ENCODE measurements at regions not wholly inside any gene's neighbourhood (a gene's known extent, or its start where the extent isn't known, plus 50 kb on each side); places are given as distances from the start of the nearest gene placed in this dataset.

DNA sequence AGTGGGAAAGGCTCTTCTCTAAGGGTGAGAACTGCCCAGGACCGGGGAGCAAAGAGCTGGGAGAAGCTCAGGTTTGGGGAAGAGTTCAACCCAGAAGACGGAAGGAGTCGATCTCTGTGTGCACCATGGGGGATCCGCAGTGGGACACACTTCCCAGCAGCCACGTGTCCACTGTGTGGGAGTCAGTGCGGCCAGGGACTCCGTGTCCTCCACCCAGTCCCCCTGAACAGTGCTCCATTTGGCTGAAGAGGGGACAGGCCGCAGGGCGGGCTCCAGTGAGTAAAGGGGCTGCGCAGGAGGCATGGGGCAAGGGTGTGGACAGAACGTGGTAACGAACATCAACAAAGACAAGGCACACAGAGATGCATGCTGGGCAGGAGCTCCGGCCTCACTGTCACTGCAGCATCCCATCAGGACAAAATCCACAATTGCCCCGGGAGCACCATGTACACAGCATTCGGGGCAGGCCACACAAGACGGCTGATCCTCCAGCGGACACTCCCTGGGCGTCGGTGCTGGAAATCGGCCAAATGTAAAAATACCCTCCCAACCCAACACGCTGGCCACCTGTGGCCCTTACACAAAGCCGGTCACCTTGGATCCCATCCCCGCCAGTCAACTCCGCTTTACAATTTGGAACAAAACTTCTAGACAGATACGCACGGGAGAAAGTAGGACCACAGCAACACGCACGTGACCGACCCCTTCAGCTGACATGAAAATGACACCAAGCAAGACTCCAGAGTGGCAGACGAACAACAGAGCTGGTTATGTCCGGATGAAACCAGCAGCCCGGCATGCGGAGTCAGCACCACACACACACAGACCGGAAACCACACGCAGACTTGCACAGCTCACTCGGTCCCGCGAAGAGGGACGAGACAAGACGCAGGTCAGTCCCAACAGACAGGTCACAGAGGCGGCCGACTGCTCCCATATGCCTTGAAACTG is 366.8 kb downstream of the SHANK2 start:
- Mint-ChIP-seq H3K27ac (no peak overlapping the region), H3K9me3 (peaks cover 9% of the 10 kb centered on the region), H3K4me3 (no peak overlapping the region), H3K4me1 (ENCODE audit: low read depth) (peaks cover 6% of the 10 kb centered on the region), H3K36me3 (ENCODE audit: low read depth) (no peaks in the 10 kb centered on the region), H3K27me3 (peaks cover 10% of the 10 kb centered on the region)
- intact Hi-C loops (cut with micrococcal nuclease): no loop called here

DNA sequence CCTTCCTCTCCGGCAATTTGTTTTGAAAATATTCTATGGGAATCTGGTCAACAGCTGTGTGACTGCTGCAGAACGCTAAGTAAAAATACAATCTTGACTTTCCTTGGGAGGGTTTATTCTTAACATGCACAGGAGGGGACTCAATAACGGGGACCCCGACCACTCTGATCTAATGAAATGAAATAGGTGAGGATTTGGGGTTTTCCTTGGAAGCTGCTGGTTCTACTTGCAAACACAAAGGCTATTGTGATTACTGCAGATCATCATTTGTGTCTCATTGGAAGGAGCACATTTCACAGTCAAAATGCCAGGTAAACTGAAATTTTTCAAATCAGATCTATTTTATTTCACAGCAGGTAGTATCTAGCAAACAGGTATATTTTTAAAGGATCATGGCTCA is 366.1 kb downstream of the SHANK2 start:
- intact Hi-C loops (cut with micrococcal nuclease): no loop called here
- Mint-ChIP-seq H3K27ac (no peak overlapping the region), H3K9me3 (peaks cover 9% of the 10 kb centered on the region), H3K27me3 (peaks cover 10% of the 10 kb centered on the region), H3K4me1 (ENCODE audit: low read depth) (peaks cover 6% of the 10 kb centered on the region), H3K36me3 (ENCODE audit: low read depth) (no peaks in the 10 kb centered on the region), H3K4me3 (no peak overlapping the region)

- Mint-ChIP-seq H3K9me3 (peaks cover 9% of the 10 kb centered on the region), H3K27me3 (peaks cover 10% of the 10 kb centered on the region), H3K4me3 (no peak overlapping the region), H3K36me3 (ENCODE audit: low read depth) (no peaks in the 10 kb centered on the region), H3K4me1 (ENCODE audit: low read depth) (peaks cover 6% of the 10 kb centered on the region), H3K27ac (no peak overlapping the region)
- intact Hi-C loops (cut with micrococcal nuclease): no loop called here
These were observed 365.5 kb downstream of the SHANK2 start for GRCh38 chr11:70886676-70887541.

- no peaks in the 10 kb centered on the region for H3K36me3 Mint-ChIP-seq (ENCODE audit: low read depth)
- intact Hi-C loops (cut with micrococcal nuclease): no loop called here
- no peak overlapping the region for H3K27ac Mint-ChIP-seq
- H3K4me1 Mint-ChIP-seq (ENCODE audit: low read depth): peaks cover 6% of the 10 kb centered on the region
- H3K9me3 Mint-ChIP-seq: peaks cover 9% of the 10 kb centered on the region
- H3K4me3 Mint-ChIP-seq: no peak overlapping the region
- peaks cover 8% of the 10 kb centered on the region for H3K27me3 Mint-ChIP-seq
These were observed 364.9 kb downstream of the SHANK2 start for GRCh38 chr11:70887542-70887827.

GRCh38 chr11:70888061-70888460 is 364.3 kb downstream of the SHANK2 start:
- intact Hi-C loops (cut with micrococcal nuclease): no loop called here
- Mint-ChIP-seq H3K4me1 (ENCODE audit: low read depth) (peaks cover 6% of the 10 kb centered on the region), H3K36me3 (ENCODE audit: low read depth) (no peaks in the 10 kb centered on the region), H3K27ac (no peak overlapping the region), H3K4me3 (no peak overlapping the region), H3K9me3 (peaks cover 9% of the 10 kb centered on the region), H3K27me3 (peaks cover 7% of the 10 kb centered on the region)

DNA sequence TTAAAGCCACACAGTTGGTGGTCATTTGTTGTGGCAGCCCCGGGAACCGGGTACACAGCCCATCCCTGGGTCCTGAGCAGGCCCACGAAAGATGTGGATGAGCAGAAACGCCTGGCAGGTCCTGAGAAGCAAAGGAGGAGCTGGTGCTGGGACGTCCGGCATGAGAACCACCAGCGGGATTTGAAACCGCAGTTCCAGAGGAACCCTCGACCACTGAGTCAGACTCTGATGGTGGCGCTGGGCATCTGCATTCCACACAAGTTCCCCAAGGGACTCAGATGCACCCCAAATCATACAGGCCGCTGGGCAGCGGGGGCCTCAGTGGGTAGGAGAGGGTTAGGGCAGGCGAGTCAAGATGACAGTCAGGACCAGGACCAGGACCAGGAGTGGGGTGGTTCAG is 363.0 kb downstream of the SHANK2 start:
- no peak overlapping the region for H3K4me3 Mint-ChIP-seq
- peaks cover 7% of the 10 kb centered on the region for H3K27me3 Mint-ChIP-seq
- peaks cover 9% of the 10 kb centered on the region for H3K9me3 Mint-ChIP-seq
- intact Hi-C loops (cut with micrococcal nuclease): no loop called here
- peaks cover 6% of the 10 kb centered on the region for H3K4me1 Mint-ChIP-seq (ENCODE audit: low read depth)
- no peak overlapping the region for H3K27ac Mint-ChIP-seq
- no peaks in the 10 kb centered on the region for H3K36me3 Mint-ChIP-seq (ENCODE audit: low read depth)

GRCh38 chr11:70891844-70892380 is 360.5 kb downstream of the SHANK2 start:
- H3K27me3 Mint-ChIP-seq: peaks cover under 1% of the 10 kb centered on the region
- intact Hi-C loops (cut with micrococcal nuclease): no loop called here
- peaks cover 15% of the 10 kb centered on the region for H3K9me3 Mint-ChIP-seq
- peaks cover 6% of the 10 kb centered on the region for H3K4me1 Mint-ChIP-seq (ENCODE audit: low read depth)
- H3K27ac Mint-ChIP-seq: no peak overlapping the region
- no peaks in the 10 kb centered on the region for H3K36me3 Mint-ChIP-seq (ENCODE audit: low read depth)
- no peak overlapping the region for H3K4me3 Mint-ChIP-seq

DNA sequence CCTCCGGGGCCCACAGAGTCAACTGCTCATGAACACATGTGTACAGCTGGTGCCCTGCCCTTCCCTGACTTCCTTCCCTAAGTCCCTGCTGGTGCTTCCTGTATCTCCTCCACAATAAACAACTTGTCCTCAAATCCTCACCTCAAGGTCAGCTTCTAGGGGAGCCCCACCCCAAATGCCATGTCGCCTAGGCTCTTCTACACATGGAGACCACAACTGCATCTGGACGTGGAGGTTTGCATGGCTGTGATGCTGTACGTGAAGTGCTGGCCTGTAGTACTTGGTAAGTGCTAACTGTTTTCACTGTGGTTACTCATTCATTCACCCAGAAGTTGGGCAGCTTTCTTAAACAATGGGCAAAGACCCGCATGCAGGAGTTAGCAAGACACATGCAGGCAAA is 359.5 kb downstream of the SHANK2 start:
- H3K27me3 Mint-ChIP-seq: no peaks in the 10 kb centered on the region
- H3K27ac Mint-ChIP-seq: no peak overlapping the region
- peaks cover 24% of the 10 kb centered on the region for H3K9me3 Mint-ChIP-seq
- no peak overlapping the region for H3K4me3 Mint-ChIP-seq
- no peaks in the 10 kb centered on the region for H3K36me3 Mint-ChIP-seq (ENCODE audit: low read depth)
- intact Hi-C loops (cut with micrococcal nuclease): no loop called here
- H3K4me1 Mint-ChIP-seq (ENCODE audit: low read depth): peaks cover 6% of the 10 kb centered on the region

DNA sequence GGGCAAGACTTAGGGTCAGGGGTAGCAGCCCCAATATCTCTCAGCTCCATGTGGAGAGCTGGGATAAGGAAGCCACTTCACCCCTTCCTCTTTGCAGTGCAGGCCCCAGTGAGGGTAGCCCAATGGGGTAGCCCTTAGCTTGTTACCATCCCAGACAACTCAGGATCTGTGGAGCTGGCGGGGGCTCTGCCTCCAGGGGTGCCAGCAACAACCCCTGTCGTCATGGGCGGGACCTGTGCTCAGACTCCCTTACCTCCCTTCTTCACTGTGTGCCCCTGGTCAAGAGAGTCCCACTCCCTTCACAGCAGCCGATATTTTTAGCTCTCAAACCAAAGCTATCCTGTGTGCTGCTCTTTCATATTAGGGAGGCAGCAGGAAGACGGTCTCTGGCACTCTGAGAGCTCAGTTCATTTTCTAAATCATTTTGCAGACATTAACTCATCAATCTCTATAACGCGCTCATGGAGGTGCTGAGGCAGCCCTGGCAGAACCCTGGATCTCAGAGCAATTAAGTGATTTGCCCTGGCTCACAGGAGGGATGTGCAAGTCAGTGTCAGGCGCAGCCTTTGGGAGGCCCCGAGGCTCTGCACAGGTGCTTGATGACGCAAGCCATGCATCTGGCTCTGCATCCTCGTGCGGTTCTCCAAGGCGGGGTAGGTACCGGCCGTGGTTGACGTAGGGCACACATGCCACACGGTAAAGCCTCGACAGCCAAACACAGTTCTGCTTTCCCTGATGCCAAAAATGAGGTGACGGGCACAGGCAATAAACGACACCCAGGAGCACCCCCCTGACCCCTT is 357.6 kb downstream of the SHANK2 start:
- Mint-ChIP-seq H3K4me3 (no peak overlapping the region), H3K9me3 (peaks cover 33% of the 10 kb centered on the region), H3K36me3 (ENCODE audit: low read depth) (no peaks in the 10 kb centered on the region), H3K27me3 (no peaks in the 10 kb centered on the region), H3K27ac (no peak overlapping the region), H3K4me1 (ENCODE audit: low read depth) (no peaks in the 10 kb centered on the region)
- intact Hi-C loops (cut with micrococcal nuclease): no loop called here

- Mint-ChIP-seq H3K4me1 (ENCODE audit: low read depth) (no peaks in the 10 kb centered on the region), H3K27ac (no peak overlapping the region), H3K9me3 (peaks cover 30% of the 10 kb centered on the region), H3K27me3 (no peaks in the 10 kb centered on the region), H3K4me3 (no peak overlapping the region), H3K36me3 (ENCODE audit: low read depth) (no peaks in the 10 kb centered on the region)
- intact Hi-C loops (cut with micrococcal nuclease): no loop called here
These were observed 357.1 kb downstream of the SHANK2 start for GRCh38 chr11:70895366-70895670.

GRCh38 chr11:70897429-70897828 is 354.9 kb downstream of the SHANK2 start:
- intact Hi-C loops (cut with micrococcal nuclease): no loop called here
- no peak overlapping the region for H3K4me3 Mint-ChIP-seq

DNA sequence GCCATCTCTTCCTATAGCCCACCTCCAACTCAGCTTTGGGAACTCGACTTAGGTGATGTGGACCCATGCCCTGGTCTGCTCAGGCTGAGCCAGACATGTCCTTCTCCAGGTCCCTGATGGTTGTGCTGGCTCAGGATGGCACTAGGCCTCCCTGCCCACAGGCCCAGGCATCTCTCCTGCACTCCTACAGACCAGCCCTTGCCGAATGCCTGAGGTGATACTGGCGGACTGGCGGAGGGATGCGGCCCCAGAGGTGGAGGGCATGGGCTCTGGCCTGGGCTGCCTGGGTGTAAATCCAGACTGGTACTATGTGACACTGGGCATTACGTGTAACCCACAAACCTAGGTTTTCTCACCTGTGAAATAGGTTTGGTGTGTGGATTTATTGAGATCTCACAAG is 352.8 kb downstream of the SHANK2 start:
- intact Hi-C loops (cut with micrococcal nuclease): no loop called here
- peaks cover 30% of the 10 kb centered on the region for H3K9me3 Mint-ChIP-seq
- no peak overlapping the region for H3K27ac Mint-ChIP-seq
- no peaks in the 10 kb centered on the region for H3K36me3 Mint-ChIP-seq (ENCODE audit: low read depth)
- H3K4me1 Mint-ChIP-seq (ENCODE audit: low read depth): peaks cover 6% of the 10 kb centered on the region
- H3K27me3 Mint-ChIP-seq: peaks cover 3% of the 10 kb centered on the region
- no peak overlapping the region for H3K4me3 Mint-ChIP-seq

More at GRCh38 chr11:70897429-70897828, 354.9 kb downstream of the SHANK2 start:
- no peaks in the 10 kb centered on the region for H3K27me3 Mint-ChIP-seq
- no peaks in the 10 kb centered on the region for H3K36me3 Mint-ChIP-seq (ENCODE audit: low read depth)
- H3K27ac Mint-ChIP-seq: no peak overlapping the region
- peaks cover 6% of the 10 kb centered on the region for H3K4me1 Mint-ChIP-seq (ENCODE audit: low read depth)
- peaks cover 30% of the 10 kb centered on the region for H3K9me3 Mint-ChIP-seq

DNA sequence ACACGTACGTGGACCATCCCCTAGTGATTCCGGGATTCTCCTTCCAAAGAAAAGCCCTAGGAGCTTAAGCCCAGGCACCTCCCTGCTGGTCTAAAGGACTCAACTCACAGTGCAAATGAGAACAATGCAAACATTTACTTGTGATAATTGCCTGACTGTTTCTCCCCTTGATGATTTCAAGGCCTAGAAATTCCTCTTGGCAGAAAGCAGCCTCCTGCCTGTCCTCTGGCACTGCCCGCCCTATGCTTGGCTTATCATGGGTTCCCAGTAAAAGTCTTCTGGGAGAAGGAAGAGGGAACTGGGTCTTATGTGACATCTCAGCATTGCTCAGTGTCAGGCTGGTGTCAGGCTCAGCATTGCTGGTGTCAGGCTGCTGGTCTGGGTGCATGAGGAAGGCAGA is 351.8 kb downstream of the SHANK2 start:
- Mint-ChIP-seq H3K9me3 (peaks cover 30% of the 10 kb centered on the region), H3K4me1 (ENCODE audit: low read depth) (peaks cover 6% of the 10 kb centered on the region), H3K36me3 (ENCODE audit: low read depth) (no peaks in the 10 kb centered on the region), H3K27me3 (peaks cover 3% of the 10 kb centered on the region), H3K27ac (no peak overlapping the region), H3K4me3 (no peak overlapping the region)
- intact Hi-C loops (cut with micrococcal nuclease): no loop called here
